ENCODE measurements at regions not wholly inside any gene's neighbourhood (a gene's known extent, or its start where the extent isn't known, plus 50 kb on each side); places are given as distances from the start of the nearest gene placed in this dataset.

DNA sequence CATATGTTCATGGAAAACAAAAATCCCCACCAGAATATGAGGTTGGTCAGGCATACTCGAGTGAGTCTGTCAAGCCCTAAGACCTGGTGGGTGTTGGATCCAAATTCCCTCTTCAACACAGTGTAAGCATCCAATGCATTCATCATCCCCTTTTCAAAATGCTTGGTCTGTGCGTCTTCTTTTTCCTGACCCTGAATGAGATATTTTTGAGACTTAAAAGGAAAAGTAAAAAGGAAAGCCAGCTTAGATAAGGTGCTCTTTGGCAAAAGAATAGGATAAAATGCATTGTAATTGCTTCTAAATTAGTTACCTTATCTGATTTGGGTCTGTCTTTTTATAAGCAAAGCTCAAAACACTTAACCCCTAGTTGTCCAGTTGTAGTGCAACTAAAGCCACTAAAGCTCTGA, 331.5 kb downstream of the PTEN start:
- no peak for DNase-seq (ENCODE audit: extremely low read depth in 1 of 2, low read depth in 1 of 2)

DNA sequence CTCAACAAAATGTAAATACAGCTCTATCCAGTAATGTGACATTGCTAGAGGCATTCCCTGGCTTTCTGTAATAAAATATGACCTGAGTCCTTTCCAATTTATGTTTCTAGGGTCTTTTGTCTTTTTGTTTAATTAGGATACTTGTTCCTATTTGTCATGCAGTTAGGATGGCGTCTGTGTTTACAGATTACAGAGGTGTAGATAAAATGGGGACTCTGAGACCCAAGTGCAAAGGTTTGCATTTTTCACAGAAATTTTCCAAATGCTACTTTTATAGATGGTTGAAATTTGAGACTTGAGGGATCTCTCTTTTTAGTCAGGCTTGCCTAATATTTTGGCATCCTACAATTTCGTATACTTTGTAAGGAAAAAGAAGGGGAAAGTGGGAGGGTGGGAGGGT, 332.4 kb downstream of the PTEN start:
- no peak for DNase-seq (ENCODE audit: extremely low read depth in 1 of 2, low read depth in 1 of 2)

DNA sequence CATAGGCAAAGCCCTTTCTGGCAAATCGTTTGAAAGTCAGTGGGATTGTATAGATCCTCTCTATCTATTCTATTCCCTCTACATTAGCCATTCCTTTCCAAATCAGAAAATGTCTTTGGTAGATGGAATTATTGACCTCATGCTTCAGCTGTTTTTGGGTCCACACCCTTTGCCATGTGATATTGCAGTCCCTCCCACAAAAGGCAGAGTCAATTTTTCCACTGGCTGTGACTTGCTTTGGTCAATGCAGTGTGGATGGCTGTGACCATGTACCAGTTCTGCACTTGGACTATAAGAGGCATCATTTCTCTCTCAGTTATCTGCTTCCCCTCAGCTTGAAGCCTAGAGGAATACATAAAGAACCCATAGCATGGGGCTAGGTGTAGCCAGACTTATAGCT, 332.9 kb downstream of the PTEN start:
- DNase-seq (ENCODE audit: extremely low read depth in 1 of 2, low read depth in 1 of 2), result no peak

- DNase-seq (ENCODE audit: extremely low read depth in 1 of 2, low read depth in 1 of 2), result no peak
Observed at GRCh38 chr10:88198023-88198422, 334.6 kb downstream of the PTEN start.

- no peak for DNase-seq (ENCODE audit: extremely low read depth in 1 of 2, low read depth in 1 of 2)
Observed at GRCh38 chr10:88200312-88201032, 337.0 kb downstream of the PTEN start.

DNA sequence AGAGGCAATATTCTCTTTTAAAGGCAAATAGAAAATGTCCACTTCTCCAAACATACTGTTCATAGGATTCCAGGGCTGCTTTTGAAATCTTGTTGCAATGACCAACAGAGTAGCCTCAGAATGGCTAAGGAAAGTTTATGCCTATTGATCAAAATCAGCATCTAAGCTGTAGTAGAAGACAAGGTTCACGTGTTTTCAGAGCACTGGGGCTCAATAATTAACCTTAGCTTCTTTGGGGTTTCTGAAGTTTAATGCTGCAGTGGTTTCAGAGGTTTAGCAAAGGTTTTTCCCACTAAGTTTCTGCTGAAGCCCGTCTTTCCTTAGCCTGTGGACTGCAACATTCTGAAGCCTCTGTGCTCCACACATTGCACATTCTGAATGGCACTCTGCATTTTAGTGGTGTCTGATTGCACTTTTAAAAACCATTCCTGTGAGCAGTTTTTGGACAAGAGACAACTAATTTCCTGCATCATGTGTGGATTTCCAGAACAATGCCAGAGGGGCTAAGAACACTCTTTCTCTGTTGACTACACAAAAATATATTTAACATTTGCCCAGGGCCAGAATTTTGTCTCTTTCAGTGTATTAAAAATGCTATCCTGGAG, 342.5 kb downstream of the PTEN start:
- no peak for DNase-seq (ENCODE audit: extremely low read depth in 1 of 2, low read depth in 1 of 2)

GRCh38 chr10:88207121-88207546, 343.7 kb downstream of the PTEN start:
- DNase-seq (ENCODE audit: extremely low read depth in 1 of 2, low read depth in 1 of 2), result no peak

- no peak for DNase-seq (ENCODE audit: extremely low read depth in 1 of 2, low read depth in 1 of 2)
Observed at GRCh38 chr10:88209231-88209630, 345.8 kb downstream of the PTEN start.

GRCh38 chr10:88209837-88210561, 346.6 kb downstream of the PTEN start:
- DNase-seq (ENCODE audit: extremely low read depth in 1 of 2, low read depth in 1 of 2), result no peak

GRCh38 chr10:88211230-88211629, 347.8 kb downstream of the PTEN start:
- no peak for DNase-seq (ENCODE audit: extremely low read depth in 1 of 2, low read depth in 1 of 2)

DNA sequence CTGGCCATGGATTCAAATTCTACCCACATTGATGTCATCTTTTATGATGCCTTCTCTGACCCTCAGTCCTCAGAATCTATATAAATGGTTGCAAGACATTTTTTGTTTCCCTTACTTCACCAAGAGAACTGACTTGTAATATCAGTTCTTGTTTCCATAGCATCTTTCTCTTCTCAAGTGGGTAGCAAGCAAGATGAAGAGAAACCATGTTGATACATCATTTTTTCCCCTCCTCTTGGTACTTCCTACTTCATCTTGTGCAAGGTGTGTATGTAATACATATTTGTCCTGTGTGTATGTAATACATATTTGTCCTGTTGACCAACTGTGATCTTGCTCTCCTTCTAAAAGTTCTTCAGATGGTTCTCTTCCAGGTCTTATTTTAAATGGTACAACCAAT, 348.6 kb downstream of the PTEN start:
- DNase-seq (ENCODE audit: extremely low read depth in 1 of 2, low read depth in 1 of 2), result no peak

DNA sequence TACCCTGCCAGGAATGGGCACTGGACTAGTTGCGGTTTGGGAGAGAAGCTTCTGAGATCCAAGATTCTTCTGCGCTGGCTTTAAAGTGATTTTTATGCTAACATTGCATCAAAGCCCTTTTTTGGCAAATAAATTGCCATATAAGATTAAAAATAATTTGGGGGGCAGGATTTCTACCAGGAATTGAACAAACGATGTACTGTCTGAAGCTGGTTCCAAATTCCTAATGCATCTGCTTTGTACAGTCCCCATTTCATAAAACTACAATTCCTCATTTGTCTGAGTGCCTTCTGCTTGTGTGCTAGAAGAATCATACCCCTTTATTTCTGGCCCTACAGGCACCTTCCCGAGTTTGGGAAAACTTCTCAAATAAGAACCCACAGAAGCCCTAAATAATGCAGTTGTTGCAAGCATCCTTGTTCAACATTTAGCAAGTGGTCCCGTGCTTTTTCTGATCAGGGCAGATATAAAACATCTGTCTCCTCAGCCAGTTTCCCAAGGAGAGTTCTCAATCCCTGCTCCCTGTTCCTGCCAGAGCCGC, 349.7 kb downstream of the PTEN start:
- DNase-seq (ENCODE audit: extremely low read depth in 1 of 2, low read depth in 1 of 2), result no peak

DNA sequence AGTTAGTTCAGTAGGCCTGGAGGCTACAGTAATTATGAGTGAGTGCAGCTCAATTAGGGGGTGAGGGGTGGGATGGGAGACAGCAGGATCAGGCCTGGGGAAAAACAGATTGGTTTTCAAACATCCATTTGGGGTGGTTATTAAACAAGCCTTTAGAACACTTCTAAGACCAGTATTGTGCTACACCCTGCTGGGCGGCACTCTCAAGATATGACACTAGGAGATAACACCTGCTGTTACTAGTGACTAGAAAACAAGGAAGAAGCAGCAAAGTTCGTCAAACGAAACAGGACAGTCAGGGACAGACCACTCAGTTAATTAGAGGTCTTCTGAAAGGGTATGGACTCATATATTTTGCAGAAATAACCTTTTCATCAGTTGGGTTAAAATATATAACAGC, 353.6 kb downstream of the PTEN start:
- DNase-seq (ENCODE audit: extremely low read depth in 1 of 2, low read depth in 1 of 2), result no peak

GRCh38 chr10:88218362-88218761, 354.9 kb downstream of the PTEN start:
- DNase-seq (ENCODE audit: extremely low read depth in 1 of 2, low read depth in 1 of 2), result no peak

DNA sequence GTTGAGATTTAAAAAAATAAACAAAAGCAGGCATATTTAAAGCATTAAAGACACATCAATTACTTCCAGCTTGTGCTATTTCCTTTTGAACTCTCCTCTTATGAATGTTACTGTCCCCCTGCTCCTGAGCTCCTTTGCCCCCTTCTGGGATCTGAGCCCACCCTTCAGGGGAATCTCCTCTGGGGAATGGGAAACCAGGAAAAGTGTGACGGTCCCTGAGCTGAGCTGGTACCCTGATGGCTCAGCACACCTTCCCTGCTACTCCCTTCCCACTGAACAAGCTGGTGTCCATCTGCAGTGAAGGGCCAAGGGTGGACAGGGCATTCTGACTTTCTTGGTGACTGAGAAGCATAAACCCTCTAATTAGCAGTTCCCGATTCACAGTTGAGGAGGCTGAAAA, 356.3 kb downstream of the PTEN start:
- no peak for DNase-seq (ENCODE audit: extremely low read depth in 1 of 2, low read depth in 1 of 2)

GRCh38 chr10:88221010-88221973, 357.9 kb downstream of the PTEN start:
- no peak for DNase-seq (ENCODE audit: extremely low read depth in 1 of 2, low read depth in 1 of 2)

DNA sequence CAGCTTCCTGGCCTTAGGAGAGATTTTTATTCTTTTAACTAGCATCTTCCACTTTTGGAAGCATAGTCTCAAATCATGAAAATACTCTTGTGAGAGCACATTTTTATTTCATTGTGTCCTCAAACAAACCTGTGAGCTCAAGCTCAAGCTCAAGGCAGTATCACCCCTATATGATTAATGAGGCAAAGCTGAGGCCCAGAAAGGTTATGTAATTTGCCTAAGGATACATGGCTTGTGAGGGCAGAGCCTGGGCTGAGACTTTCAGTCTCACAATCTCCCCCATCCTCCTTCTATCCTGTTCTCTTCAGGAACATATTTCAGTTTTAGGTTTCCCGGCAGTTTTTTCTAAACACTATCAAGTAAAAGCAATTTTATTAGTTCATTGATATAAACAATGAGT, 359.5 kb downstream of the PTEN start:
- DNase-seq (ENCODE audit: extremely low read depth in 1 of 2, low read depth in 1 of 2), result no peak
